Thoracic aorta (tissue), 2 donors: ENCODE measurements at regions not wholly inside any gene's neighbourhood (a gene's known extent, or its start where the extent isn't known, plus 50 kb on each side); places are given as distances from the start of the nearest gene placed in this dataset.

Source experiments
- ATAC-seq: fragments of 150-250 bp; one replicate; pipeline ENCODE4 v1.8.0; 2017; ENCODE audit warnings: low read depth; ENCODE audit not compliant: insufficient number of reproducible peaks, low FRiP score
- DNase-seq: peaks from one replicate; pipeline ENCODE4 v3.0.0-alpha.2; 2020; ENCODE audit warnings: low spot score
- H3K27ac ChIP-seq, 2 donors: fragments of 200-600 bp; sonication (generic); 1 replicate in 1 of 2; 2 replicates in 1 of 2; pipeline ENCODE4 v1.5.1; 2016; ENCODE audit warnings: mild to moderate bottlenecking in 2 of 2, moderate library complexity in 2 of 2
- H3K27me3 ChIP-seq: fragments of 200-600 bp; sonication (generic); replicated peaks from 2 replicates; pipeline ENCODE4 v1.6.0; 2016; ENCODE audit warnings: mild to moderate bottlenecking; ENCODE audit not compliant: insufficient read depth
- H3K36me3 ChIP-seq: fragments of 200-600 bp; sonication (generic); one replicate; pipeline ENCODE4 v1.5.1; 2016
- H3K4me1 ChIP-seq, 2 donors: fragments of 200-600 bp; sonication (generic); 1 replicate in 1 of 2; 2 replicates in 1 of 2; pipeline versions ENCODE4 v1.5.1 to v1.6.0; 2016; ENCODE audit warnings: low read depth in 2 of 2, mild to moderate bottlenecking in 1 of 2; ENCODE audit not compliant: control insufficient read depth in 1 of 2
- H3K4me3 ChIP-seq: fragments of 200-600 bp; sonication (generic); 2 replicates; pipeline ENCODE4 v1.5.1; 2016; ENCODE audit warnings: mild to moderate bottlenecking
- H3K9me3 ChIP-seq: fragments of 200-600 bp; sonication (generic); 2 replicates; pipeline ENCODE4 v1.5.1; 2016
- CTCF ChIP-seq: fragments of 200-600 bp; sonication (generic); IDR thresholded peaks from one replicate; pipeline ENCODE4 v1.5.1; 2019; ENCODE audit warnings: antibody characterized with exemption

GRCh38 chr2:40716879-40717278, 265.0 kb upstream of the SLC8A1 start:
- Histone ChIP-seq H3K4me3 (no peak overlapping the region), H3K4me1 (no peaks in the 10 kb centered on the region), H3K27me3 (no peaks in the 10 kb centered on the region), H3K9me3 (no peaks in the 10 kb centered on the region), H3K27ac (no peak overlapping the region), H3K36me3 (no peaks in the 10 kb centered on the region)
- no peak for TF ChIP-seq CTCF
- DNase-seq = no peak
- no peak for ATAC-seq

- DNase-seq = no peak
- H3K27ac ChIP-seq = no peak overlapping the region
- no peak for ATAC-seq
- no peaks in the 10 kb centered on the region for H3K27me3 ChIP-seq
- H3K4me3 ChIP-seq = no peak overlapping the region
- no peaks in the 10 kb centered on the region for H3K36me3 ChIP-seq
- H3K9me3 ChIP-seq = no peaks in the 10 kb centered on the region
- no peak for TF ChIP-seq CTCF
- H3K4me1 ChIP-seq = no peaks in the 10 kb centered on the region
Observed at GRCh38 chr2:40719414-40719813, 267.5 kb upstream of the SLC8A1 start.

GRCh38 chr2:40721595-40721994, 269.7 kb upstream of the SLC8A1 start:
- no peaks in the 10 kb centered on the region for H3K36me3 ChIP-seq
- H3K27ac ChIP-seq = no peak overlapping the region
- H3K4me1 ChIP-seq = peaks cover 0 to 12% of the 10 kb centered on the region in 2 donors
- DNase-seq (no peak), ATAC-seq (no peak)
- no peaks in the 10 kb centered on the region for H3K27me3 ChIP-seq
- TF ChIP-seq CTCF = no peak
- H3K4me3 ChIP-seq = no peak overlapping the region
- no peaks in the 10 kb centered on the region for H3K9me3 ChIP-seq

GRCh38 chr2:40723194-40723593, 271.3 kb upstream of the SLC8A1 start:
- TF ChIP-seq CTCF = no peak
- Histone ChIP-seq H3K27me3 (no peaks in the 10 kb centered on the region), H3K36me3 (no peaks in the 10 kb centered on the region), H3K9me3 (no peaks in the 10 kb centered on the region), H3K27ac (no peak overlapping the region), H3K4me3 (no peak overlapping the region), H3K4me1 (peaks cover 0 to 12% of the 10 kb centered on the region in 2 donors)
- ATAC-seq (no peak), DNase-seq (no peak)

- H3K27ac ChIP-seq = no peak overlapping the region
- ATAC-seq = no peak
- no peaks in the 10 kb centered on the region for H3K27me3 ChIP-seq
- no peaks in the 10 kb centered on the region for H3K9me3 ChIP-seq
- no peak overlapping the region for H3K4me3 ChIP-seq
- no peaks in the 10 kb centered on the region for H3K36me3 ChIP-seq
- no peak for DNase-seq
- peaks cover 0 to 12% of the 10 kb centered on the region in 2 donors for H3K4me1 ChIP-seq
- no peak for TF ChIP-seq CTCF
Observed at GRCh38 chr2:40725040-40725439, 273.1 kb upstream of the SLC8A1 start.
